ENCODE measurements at regions not wholly inside any gene's neighbourhood (a gene's known extent, or its start where the extent isn't known, plus 50 kb on each side); places are given as distances from the start of the nearest gene placed in this dataset.

- no peak for DNase-seq
- in situ Hi-C loops (cut with HindIII; ENCODE audit: low pct_ligation_motif_present, low pct_unique_long_range_greater_than_20kb, low sequenced_read_pairs), result no loop called here
These were observed 312.9 kb downstream of the MN1 start for GRCh38 chr22:27488456-27489177.

GRCh38 chr22:27489178-27489675 is 312.3 kb downstream of the MN1 start:
- no peak for DNase-seq
- in situ Hi-C loops (cut with HindIII; ENCODE audit: low pct_ligation_motif_present, low pct_unique_long_range_greater_than_20kb, low sequenced_read_pairs), result no loop called here

- in situ Hi-C loops (cut with HindIII; ENCODE audit: low pct_ligation_motif_present, low pct_unique_long_range_greater_than_20kb, low sequenced_read_pairs), result no loop called here
- DNase-seq, result no peak
These were observed 311.5 kb downstream of the MN1 start for GRCh38 chr22:27490080-27490479.

GRCh38 chr22:27491888-27492287 is 309.7 kb downstream of the MN1 start:
- no peak for DNase-seq
- in situ Hi-C loops (cut with HindIII; ENCODE audit: low pct_ligation_motif_present, low pct_unique_long_range_greater_than_20kb, low sequenced_read_pairs), result no loop called here

GRCh38 chr22:27492566-27493201 is 308.9 kb downstream of the MN1 start:
- in situ Hi-C loops (cut with HindIII; ENCODE audit: low pct_ligation_motif_present, low pct_unique_long_range_greater_than_20kb, low sequenced_read_pairs), result no loop called here
- peak; percentile 6 for DNase-seq

GRCh38 chr22:27493796-27494195 is 307.8 kb downstream of the MN1 start:
- no peak for DNase-seq
- in situ Hi-C loops (cut with HindIII; ENCODE audit: low pct_ligation_motif_present, low pct_unique_long_range_greater_than_20kb, low sequenced_read_pairs), result no loop called here

- in situ Hi-C loops (cut with HindIII; ENCODE audit: low pct_ligation_motif_present, low pct_unique_long_range_greater_than_20kb, low sequenced_read_pairs), result no loop called here
- no peak for DNase-seq
These were observed 306.8 kb downstream of the MN1 start for GRCh38 chr22:27494785-27495184.

- no peak for DNase-seq
- in situ Hi-C loops (cut with HindIII; ENCODE audit: low pct_ligation_motif_present, low pct_unique_long_range_greater_than_20kb, low sequenced_read_pairs), result no loop called here
These were observed 306.2 kb downstream of the MN1 start for GRCh38 chr22:27495325-27495724.

GRCh38 chr22:27499121-27499520 is 302.4 kb downstream of the MN1 start:
- DNase-seq, result no peak
- in situ Hi-C loops (cut with HindIII; ENCODE audit: low pct_ligation_motif_present, low pct_unique_long_range_greater_than_20kb, low sequenced_read_pairs), result no loop called here

- in situ Hi-C loops (cut with HindIII; ENCODE audit: low pct_ligation_motif_present, low pct_unique_long_range_greater_than_20kb, low sequenced_read_pairs), result no loop called here
These were observed 300.2 kb downstream of the MN1 start for GRCh38 chr22:27501191-27501936.

GRCh38 chr22:27502327-27502726 is 299.2 kb downstream of the MN1 start:
- in situ Hi-C loops (cut with HindIII; ENCODE audit: low pct_ligation_motif_present, low pct_unique_long_range_greater_than_20kb, low sequenced_read_pairs), result no loop called here
- DNase-seq, result no peak

More at GRCh38 chr22:27501191-27501936, 300.2 kb downstream of the MN1 start:
- no peak for DNase-seq

- DNase-seq, result no peak
- in situ Hi-C loops (cut with HindIII; ENCODE audit: low pct_ligation_motif_present, low pct_unique_long_range_greater_than_20kb, low sequenced_read_pairs), result no loop called here
These were observed 296.9 kb downstream of the MN1 start for GRCh38 chr22:27504360-27505253.

- DNase-seq, result no peak
- in situ Hi-C loops (cut with HindIII; ENCODE audit: low pct_ligation_motif_present, low pct_unique_long_range_greater_than_20kb, low sequenced_read_pairs), result no loop called here
These were observed 294.4 kb downstream of the MN1 start for GRCh38 chr22:27507111-27507611.

- in situ Hi-C loops (cut with HindIII; ENCODE audit: low pct_ligation_motif_present, low pct_unique_long_range_greater_than_20kb, low sequenced_read_pairs), result no loop called here
- no peak for DNase-seq
These were observed 293.5 kb downstream of the MN1 start for GRCh38 chr22:27507935-27508526.

GRCh38 chr22:27509132-27509920 is 292.2 kb downstream of the MN1 start:
- no peak for DNase-seq
- in situ Hi-C loops (cut with HindIII; ENCODE audit: low pct_ligation_motif_present, low pct_unique_long_range_greater_than_20kb, low sequenced_read_pairs), result no loop called here

- in situ Hi-C loops (cut with HindIII; ENCODE audit: low pct_ligation_motif_present, low pct_unique_long_range_greater_than_20kb, low sequenced_read_pairs), result no loop called here
- no peak for DNase-seq
These were observed 291.5 kb downstream of the MN1 start for GRCh38 chr22:27510024-27510423.

- no peak for DNase-seq
- in situ Hi-C loops (cut with HindIII; ENCODE audit: low pct_ligation_motif_present, low pct_unique_long_range_greater_than_20kb, low sequenced_read_pairs), result no loop called here
These were observed 289.2 kb downstream of the MN1 start for GRCh38 chr22:27512283-27512761.

Measured in ACHN (cell line).